Esophagus squamous epithelium (tissue), 4 donors: ENCODE measurements at regions not wholly inside any gene's neighbourhood (a gene's known extent, or its start where the extent isn't known, plus 50 kb on each side); places are given as distances from the start of the nearest gene placed in this dataset.

Experiments
- POLR2A ChIP-seq, 4 donors: fragments of 450-650 bp; IDR thresholded peaks; one replicate each; pipeline ENCODE4 v1.6.1; 2017; ENCODE audit warnings: antibody characterized with exemption in 4 of 4, mild to moderate bottlenecking in 4 of 4, moderate library complexity in 3 of 4
- TF ChIP-seq, protein P1 (sequence below), 6 experiments: fragments of 450-650 bp in 4 of 6; fragments of 200-600 bp in 2 of 6; sonication (generic) in 2 of 6; IDR thresholded peaks; one replicate each; pipeline ENCODE4 v1.5.1; 2016 to 2019; ENCODE audit warnings: antibody characterized with exemption in 6 of 6, mild to moderate bottlenecking in 4 of 6, moderate library complexity in 4 of 6

DNA sequence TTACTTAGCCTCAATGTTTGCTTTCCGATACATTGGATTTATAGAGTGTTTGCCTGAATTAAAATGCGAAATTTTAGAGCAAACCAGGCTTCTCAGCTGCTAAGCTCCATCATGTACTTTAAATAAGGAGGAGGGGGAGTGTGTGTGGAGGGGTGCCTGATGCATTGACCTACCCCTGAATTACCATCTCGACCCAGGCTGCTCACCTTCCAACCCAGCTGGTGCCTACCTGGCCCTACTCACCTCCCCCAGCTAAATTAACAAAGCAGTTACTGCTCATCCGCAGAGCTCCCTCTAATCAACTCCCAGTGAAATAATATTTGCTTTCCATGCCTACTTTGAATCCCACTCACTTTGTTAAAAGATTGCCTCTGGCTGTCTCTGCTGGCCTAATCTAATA is 544.5 kb downstream of the MAFB start:
- TF ChIP-seq, protein P1, sequence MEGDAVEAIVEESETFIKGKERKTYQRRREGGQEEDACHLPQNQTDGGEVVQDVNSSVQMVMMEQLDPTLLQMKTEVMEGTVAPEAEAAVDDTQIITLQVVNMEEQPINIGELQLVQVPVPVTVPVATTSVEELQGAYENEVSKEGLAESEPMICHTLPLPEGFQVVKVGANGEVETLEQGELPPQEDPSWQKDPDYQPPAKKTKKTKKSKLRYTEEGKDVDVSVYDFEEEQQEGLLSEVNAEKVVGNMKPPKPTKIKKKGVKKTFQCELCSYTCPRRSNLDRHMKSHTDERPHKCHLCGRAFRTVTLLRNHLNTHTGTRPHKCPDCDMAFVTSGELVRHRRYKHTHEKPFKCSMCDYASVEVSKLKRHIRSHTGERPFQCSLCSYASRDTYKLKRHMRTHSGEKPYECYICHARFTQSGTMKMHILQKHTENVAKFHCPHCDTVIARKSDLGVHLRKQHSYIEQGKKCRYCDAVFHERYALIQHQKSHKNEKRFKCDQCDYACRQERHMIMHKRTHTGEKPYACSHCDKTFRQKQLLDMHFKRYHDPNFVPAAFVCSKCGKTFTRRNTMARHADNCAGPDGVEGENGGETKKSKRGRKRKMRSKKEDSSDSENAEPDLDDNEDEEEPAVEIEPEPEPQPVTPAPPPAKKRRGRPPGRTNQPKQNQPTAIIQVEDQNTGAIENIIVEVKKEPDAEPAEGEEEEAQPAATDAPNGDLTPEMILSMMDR (IDR thresholded peaks at IDR 0.05) = no peak
- no peak for TF ChIP-seq POLR2A (IDR thresholded peaks at IDR 0.05)
